Stimulated activated CD8-positive, alpha-beta memory T cell treated with anti-CD3 and anti-CD28 coated beads, Interleukin-15, amount 100 ng/mL, for 1 hour (primary cell): ENCODE measurements at regions not wholly inside any gene's neighbourhood (a gene's known extent, or its start where the extent isn't known, plus 50 kb on each side); places are given as distances from the start of the nearest gene placed in this dataset.
"Not testable (repeated sequence)": the region's sequence is repeated elsewhere in the genome, so short reads cannot be mapped to it uniquely, and the experiment has no call there.

ENCODE experiments used
- DNase-seq: peaks from one replicate; pipeline ENCODE4 v3.0.0-alpha.2; 2020; ENCODE audit warnings: low read depth

- DNase-seq, result no peak
These were observed 100.1 kb upstream of the SMAD3 start for GRCh38 chr15:66965201-66965900.

- DNase-seq, result no peak
These were observed 99.1 kb upstream of the SMAD3 start for GRCh38 chr15:66966256-66966655.

DNA sequence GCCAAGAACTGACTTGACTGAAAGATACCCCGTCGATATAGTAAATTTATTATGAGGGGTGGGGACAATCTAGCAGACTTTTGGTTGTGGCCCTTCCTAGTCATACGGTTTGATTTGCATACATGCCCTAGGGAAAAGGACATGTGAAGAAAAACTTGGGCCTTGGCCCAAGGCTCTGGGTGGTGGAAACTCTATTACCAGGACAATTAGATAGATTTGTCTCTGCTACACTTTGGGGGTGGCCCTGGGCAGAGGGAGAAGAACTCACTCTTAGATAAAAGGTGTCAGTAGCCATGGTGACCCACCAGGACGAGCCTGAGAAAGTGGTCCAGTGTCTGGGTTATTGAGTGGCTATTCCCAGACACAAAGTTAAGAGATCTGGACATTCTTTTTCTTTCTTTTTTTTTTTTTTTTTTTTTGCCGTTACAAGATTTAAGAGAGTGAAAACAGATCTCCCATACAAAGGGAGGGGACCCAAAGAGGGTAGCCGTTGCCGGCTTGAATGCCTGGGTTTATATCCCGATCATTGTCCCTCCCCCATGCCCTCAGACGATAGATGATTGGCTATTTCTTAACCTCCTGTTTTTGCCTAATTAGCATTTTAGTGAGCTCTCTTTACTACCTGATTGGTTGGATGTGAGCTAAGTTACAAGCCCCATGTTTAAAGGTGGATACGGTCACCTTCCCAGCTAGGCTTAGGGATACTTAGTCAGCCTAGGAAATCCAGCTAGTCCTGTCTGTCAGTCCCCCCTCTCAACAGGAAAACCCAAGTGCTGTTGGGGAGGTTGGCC, 96.4 kb upstream of the SMAD3 start:
- DNase-seq, result no peak

- not testable (repeated sequence) for DNase-seq
These were observed 91.3 kb upstream of the SMAD3 start for GRCh38 chr15:66974131-66974530.

DNA sequence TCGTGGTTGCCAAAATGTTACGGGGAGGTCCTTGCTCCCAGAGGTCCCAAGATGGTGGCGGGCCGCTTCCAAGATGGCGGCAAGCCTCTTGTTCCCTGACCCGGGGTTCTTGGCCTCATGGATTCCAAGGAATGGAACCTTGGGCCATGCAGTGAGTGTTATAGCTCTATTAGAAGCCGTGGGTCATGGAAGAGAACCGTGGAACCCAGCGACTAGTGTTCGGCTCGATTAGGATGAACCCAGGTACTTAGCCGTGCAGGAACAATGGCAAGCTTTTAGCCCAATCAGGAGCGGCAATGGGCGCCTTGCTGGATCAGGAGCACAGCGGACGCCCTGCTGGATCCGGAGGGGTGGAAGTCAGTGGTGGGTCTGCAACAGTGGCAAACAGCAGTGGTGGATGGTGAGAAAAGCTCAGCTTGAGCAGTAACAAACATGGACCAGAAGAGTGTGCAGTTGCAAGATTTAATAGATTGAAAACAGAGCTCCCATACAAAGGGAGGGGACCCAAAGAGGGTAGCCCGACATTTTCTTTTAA, 89.2 kb upstream of the SMAD3 start:
- DNase-seq, result not testable (repeated sequence)

DNA sequence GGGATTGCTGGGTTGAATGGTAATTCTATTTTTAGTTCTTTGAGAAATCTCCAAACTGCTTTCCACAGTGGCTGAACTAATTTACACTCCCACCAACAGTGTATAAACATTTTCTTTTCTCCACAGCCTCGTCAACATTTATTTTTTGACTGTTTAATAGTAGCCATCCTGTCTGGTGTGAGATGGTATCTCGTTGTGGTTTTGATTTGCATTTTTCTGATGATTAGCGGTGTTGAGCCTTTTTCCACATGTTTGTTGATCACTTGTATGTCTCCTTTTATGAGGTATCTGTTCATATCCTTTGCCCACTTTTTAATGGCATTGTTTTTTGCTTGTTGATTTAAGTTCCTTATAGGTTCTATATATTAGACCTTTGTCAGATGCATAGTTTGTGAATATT, 85.1 kb upstream of the SMAD3 start:
- DNase-seq, result not testable (repeated sequence)

- DNase-seq, result no peak
These were observed 83.6 kb upstream of the SMAD3 start for GRCh38 chr15:66981771-66982170.

DNA sequence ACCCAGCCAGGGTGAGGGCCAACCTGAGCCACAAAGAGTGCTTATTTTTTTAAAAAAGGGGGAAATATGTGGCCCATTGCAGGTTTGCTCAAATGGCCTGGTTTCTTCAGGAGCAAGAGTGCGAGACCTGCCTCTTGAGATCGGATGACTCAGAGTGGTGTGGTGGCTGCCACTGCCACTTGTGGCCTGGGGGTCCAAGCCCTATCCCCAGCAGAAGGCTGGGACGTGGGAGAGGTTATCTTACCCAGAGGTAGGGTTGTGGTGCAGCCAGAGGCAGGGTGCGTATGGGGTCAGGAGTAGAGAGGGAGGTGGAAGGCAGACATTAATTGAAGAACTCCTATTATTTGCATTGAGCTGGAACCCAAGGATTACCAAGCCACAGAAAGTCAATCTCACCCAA, 83.2 kb upstream of the SMAD3 start:
- no peak for DNase-seq

DNA sequence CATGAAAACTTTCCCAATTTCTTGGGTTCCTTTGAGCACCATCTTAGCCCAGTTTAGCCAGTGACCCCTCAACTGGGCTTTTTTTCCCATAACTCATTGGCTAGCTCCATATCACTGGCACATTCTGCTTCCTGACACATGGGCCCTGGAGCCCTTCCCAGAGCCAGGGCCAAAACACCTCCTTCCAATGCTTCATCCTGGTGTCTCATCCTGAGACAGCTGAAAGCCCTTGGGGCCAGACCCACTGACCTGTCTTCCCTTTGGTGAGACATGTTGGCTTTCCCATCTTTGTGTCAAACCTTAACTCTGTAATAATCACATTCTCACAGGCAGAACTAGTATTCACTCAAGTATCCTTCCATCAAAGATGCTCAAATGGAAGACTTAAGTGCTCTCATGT, 82.6 kb upstream of the SMAD3 start:
- DNase-seq, result no peak

GRCh38 chr15:66985653-66986052, 79.7 kb upstream of the SMAD3 start:
- no peak for DNase-seq

DNA sequence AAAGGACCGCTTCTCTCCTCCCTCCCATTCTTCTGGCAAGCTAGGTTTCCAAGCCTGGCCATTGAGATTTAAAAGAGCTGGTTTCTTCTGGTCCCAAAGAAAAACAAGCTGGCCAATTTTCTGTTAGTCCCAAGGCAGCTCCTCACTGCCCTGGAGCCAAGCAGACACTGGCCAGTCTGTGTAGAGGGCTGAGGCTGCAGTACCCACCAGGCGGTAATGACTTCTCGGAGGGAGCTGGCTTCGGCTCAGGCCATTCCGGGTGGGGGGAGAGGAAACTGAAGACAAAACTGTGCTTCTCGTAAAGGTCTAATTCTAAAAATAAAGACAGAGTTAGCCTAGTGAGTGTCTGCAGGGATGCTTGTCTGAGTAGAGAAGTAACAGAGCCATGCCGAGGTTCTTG, 78.5 kb upstream of the SMAD3 start:
- DNase-seq, result no peak

DNA sequence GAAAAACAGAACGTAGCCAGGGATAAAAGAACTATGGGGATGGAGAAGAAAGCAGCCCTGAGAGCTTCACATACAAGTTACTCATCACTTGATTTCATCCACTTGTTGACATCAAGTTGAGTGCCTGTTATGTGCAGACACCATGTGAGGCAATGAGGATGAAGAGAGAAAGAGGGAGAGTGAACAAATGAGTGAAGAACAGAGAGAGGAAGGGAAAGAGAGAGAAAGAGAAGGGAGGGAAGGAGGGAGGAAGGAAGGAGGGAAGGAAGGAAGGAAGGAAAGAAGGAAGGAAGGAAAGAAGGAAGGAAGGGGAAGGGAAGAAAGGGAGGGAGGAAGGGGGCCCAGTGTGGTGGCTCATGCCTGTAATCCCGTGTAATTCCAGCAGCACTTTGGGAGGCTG, 72.3 kb upstream of the SMAD3 start:
- no peak for DNase-seq

GRCh38 chr15:66993874-66994696, 71.3 kb upstream of the SMAD3 start:
- DNase-seq, result no peak

DNA sequence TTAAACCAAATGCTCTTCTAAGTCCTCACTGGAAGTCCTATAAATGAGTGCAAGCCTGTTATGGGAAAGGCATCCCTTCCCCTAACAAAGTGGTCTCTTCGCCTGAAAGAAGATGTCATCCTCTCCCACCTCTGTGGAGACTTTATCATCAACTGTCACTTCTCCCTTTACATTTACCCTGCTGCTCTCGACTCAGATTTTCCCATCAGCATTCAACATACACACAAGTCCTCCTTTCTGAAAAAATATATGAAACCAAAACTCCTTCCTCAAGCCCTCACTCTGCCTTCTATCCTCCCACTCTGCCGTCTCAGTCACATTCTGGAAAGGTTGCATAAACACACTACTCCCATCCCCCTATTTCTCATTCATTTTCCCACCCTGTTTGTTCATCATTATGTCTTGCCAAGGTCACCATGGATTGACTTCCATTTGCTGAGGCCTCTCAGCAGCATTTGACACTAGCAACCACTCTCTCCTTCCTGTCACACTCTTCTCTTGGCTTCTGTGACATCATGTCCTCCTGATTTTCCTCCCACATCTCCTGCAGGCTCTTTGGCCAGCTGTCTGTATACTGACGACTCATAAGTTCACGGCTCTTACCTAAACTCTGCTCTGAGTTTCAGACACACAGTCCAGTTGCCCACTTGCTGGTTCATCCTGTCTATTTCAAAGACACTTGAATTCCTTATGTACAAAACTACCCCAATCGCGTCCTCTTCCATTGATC, 70.3 kb upstream of the SMAD3 start:
- DNase-seq, result no peak

- no peak for DNase-seq
These were observed 69.3 kb upstream of the SMAD3 start for GRCh38 chr15:66996094-66996493.

DNA sequence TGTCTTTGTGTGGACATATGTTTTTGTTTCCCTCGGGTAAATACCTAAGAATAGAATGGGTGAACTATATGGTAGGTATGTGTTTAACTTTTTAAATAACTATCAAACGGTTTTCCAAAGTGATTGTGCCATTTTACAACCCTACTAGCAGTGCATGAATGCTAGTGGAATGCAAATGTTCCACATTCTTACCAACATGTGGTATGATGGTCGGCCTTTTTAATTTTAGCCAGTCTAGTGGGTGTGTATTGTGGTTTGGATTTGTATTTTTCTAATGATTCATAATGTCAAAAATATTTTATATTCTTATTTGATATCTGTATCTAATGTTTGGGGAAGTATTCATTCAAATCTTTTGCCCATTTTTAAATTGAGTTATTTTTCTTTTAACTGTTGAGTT, 68.2 kb upstream of the SMAD3 start:
- no peak for DNase-seq

DNA sequence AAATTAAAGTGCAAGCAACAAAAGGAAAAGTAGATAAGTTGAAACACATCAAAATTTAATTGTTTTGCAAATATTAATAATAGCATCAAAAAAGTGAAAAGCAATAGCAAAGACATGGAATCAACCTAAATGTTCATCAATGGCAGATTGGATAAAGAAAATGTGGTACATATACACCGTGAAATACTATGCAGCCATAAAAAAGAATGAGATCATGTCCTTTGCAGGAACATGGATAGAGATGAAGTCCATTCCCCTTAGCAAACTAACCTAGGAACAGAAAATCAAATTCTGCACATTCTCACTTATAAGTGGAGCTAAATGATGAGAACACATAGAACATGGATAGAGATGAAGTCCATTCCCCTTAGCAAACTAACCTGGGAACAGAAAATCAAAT, 67.2 kb upstream of the SMAD3 start:
- not testable (repeated sequence) for DNase-seq

DNA sequence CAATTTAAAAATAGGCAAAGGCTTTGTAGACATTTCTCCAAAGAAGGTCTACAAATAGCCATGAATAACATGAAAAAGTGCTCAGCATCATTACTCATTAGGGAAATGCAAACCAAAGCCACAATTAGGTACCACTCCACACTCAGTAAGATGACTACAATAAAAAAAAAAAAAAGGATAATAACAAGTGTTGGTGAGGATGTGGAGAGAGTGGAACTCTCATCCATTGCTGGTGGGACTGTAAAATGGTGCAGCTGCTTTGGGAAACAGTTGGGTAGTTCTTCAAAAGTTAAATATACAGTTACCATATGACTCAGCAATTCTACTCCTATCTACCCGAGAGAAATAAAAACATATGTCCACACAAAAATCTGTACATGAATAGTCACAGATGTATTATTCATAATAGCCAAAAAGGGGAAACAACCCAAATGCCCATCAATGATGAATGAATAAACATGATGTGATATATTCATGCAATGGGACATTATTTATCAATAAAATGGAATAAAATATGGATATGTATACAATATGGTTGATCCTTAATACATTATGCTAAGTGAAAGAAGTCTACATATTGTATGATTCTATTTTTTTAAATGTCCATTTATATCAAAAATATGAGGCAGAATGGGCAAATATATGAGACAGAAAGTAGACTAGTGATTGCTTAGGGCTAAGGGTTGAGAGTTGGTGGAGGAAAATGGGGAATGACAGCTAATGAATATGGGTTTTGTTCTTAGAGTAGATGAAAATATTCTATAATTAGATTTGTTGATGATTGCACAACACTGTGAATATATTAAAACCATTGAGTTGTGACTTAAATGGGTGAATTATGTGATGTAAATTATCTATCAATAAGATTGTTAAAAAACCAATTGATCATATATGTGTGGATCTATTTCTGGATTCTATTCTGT, 66.1 kb upstream of the SMAD3 start:
- DNase-seq, result no peak

- no peak for DNase-seq
These were observed 64.5 kb upstream of the SMAD3 start for GRCh38 chr15:67000896-67001295.

DNA sequence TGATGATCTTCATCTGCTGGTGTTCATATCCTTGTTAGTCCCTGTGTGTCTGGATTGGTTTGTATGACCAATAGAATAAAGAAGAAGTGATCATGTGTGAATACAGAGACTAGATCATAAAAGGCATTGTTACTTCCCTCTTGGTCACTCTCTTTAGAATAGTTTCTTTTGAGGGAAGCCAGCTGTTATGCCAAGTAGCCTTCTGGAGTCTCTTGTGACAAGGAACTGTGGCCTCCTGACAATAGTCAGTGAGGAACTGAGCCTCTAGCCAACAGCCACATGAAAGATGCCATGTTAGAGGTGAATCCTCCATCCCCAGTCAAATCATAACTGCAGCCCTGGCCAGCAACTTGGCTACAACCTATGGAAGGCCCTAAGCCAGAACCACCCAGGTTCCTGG, 63.0 kb upstream of the SMAD3 start:
- no peak for DNase-seq

DNA sequence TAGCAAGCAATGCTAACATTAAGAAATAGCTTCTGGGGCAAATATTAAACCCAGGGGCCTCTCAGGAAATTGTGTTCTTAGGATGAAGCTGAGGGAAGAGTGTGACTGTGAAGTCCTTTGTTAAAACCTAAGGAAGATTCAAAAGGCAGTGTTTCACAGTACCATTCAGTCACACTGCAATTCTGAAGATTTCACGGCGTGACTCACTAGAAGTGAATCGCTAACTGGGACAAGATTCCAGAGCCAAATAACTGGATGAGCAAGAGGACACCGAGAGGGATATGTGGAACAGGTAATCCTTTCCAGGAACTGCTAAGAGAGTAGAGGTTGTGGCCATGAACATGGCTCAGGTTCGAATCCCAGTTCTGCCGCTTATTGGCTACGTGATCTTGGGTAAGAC, 61.8 kb upstream of the SMAD3 start:
- no peak for DNase-seq
